Thyroid gland (tissue), 4 donors: ENCODE measurements at regions not wholly inside any gene's neighbourhood (a gene's known extent, or its start where the extent isn't known, plus 50 kb on each side); places are given as distances from the start of the nearest gene placed in this dataset.

Experiments used
- DNase-seq, 2 donors: peaks; one replicate each; pipeline ENCODE4 v3.0.0-alpha.2; 2019
- H3K27ac ChIP-seq, 3 donors: fragments of 200-600 bp; sonication (generic); 1 replicate in 2 of 3; 2 replicates in 1 of 3; pipeline ENCODE4 v1.5.1; 2016 to 2019; ENCODE audit warnings: mild to moderate bottlenecking in 1 of 3, moderate library complexity in 1 of 3
- H3K27me3 ChIP-seq: fragments of 200-600 bp; sonication (generic); one replicate; pipeline ENCODE4 v1.5.1; 2019
- H3K36me3 ChIP-seq, 2 donors: fragments of 200-600 bp; sonication (generic); one replicate each; pipeline ENCODE4 v1.5.1; 2016 to 2019
- H3K4me1 ChIP-seq, 2 donors: fragments of 200-600 bp; sonication (generic); one replicate each; pipeline ENCODE4 v1.5.1; 2017 to 2019
- H3K4me3 ChIP-seq, 3 donors: fragments of 200-600 bp; sonication (generic); replicated peaks in 1 of 3; 1 replicate in 2 of 3; 2 replicates in 1 of 3; pipeline ENCODE4 v1.5.1; 2016; ENCODE audit warnings: mild to moderate bottlenecking in 1 of 3
- H3K9me3 ChIP-seq: fragments of 200-600 bp; sonication (generic); one replicate; pipeline ENCODE4 v1.5.1; 2017
- POLR2A ChIP-seq, 2 donors: fragments of 450-650 bp; IDR thresholded peaks; one replicate each; pipeline ENCODE4 v1.6.1; 2017; ENCODE audit warnings: antibody characterized with exemption in 2 of 2, mild to moderate bottlenecking in 2 of 2, moderate library complexity in 1 of 2
- WGBS, 2 donors: methylation state at CpG; one replicate each; pipeline ENCODE4 v1.1.5; 2017; 5-methylcytosine and 5-hydroxymethylcytosine counted together
- intact Hi-C: fragments of 100-400 bp; cut with DNase I; formaldehyde crosslinking; loops from one replicate; pipeline ENCODE4 v1.15.1; 2023
- TF ChIP-seq, protein P1 (sequence below), 6 experiments: fragments of 200-600 bp in 3 of 6; fragments of 450-650 bp in 3 of 6; sonication (generic) in 3 of 6; IDR thresholded peaks; one replicate each; pipeline ENCODE4 v1.5.1; 2016 to 2019; ENCODE audit warnings: antibody characterized with exemption in 6 of 6, mild to moderate bottlenecking in 2 of 6, inconsistent platforms in 1 of 6, moderate library complexity in 1 of 6

- Histone ChIP-seq H3K27me3 (no peaks in the 10 kb centered on the region), H3K4me1 (no peaks in the 10 kb centered on the region), H3K4me3 (no peak overlapping the region), H3K9me3 (no peaks in the 10 kb centered on the region), H3K27ac (no peak overlapping the region), H3K36me3 (no peaks in the 10 kb centered on the region)
- no peak for DNase-seq
- intact Hi-C loops: no loop called here
- no peak for TF ChIP-seq POLR2A (IDR thresholded peaks at IDR 0.05)
- TF ChIP-seq, protein P1, sequence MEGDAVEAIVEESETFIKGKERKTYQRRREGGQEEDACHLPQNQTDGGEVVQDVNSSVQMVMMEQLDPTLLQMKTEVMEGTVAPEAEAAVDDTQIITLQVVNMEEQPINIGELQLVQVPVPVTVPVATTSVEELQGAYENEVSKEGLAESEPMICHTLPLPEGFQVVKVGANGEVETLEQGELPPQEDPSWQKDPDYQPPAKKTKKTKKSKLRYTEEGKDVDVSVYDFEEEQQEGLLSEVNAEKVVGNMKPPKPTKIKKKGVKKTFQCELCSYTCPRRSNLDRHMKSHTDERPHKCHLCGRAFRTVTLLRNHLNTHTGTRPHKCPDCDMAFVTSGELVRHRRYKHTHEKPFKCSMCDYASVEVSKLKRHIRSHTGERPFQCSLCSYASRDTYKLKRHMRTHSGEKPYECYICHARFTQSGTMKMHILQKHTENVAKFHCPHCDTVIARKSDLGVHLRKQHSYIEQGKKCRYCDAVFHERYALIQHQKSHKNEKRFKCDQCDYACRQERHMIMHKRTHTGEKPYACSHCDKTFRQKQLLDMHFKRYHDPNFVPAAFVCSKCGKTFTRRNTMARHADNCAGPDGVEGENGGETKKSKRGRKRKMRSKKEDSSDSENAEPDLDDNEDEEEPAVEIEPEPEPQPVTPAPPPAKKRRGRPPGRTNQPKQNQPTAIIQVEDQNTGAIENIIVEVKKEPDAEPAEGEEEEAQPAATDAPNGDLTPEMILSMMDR (IDR thresholded peaks at IDR 0.05): no peak
These were observed 1898.4 kb upstream of the CELF4 start for GRCh38 chr18:39464006-39464405.

DNA sequence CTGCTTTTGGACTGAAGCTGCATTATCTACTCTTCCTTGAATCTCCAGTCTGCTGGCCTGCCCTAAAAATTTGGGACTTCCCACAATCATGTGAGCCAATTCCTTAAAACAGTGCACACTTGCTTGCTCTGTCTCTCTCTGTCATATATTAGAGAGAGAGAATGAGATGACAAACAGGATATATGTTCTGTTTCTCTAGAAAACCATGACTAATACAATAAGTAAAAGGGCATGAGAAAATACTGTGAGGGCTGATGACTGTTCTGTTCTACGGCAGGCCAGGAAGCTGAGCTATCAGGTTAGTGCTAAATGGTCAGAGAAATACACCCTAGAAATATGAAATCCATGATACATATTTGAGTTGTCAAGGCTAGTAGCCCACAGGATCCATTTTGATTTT, 1896.8 kb upstream of the CELF4 start:
- no peak for DNase-seq
- Histone ChIP-seq H3K4me3 (no peak overlapping the region), H3K27ac (no peak overlapping the region), H3K27me3 (no peaks in the 10 kb centered on the region), H3K4me1 (no peaks in the 10 kb centered on the region), H3K36me3 (no peaks in the 10 kb centered on the region), H3K9me3 (no peaks in the 10 kb centered on the region)
- WGBS, 2 donors: 82 to 87% methylated on average over 1 of the region's 1 CpG
- TF ChIP-seq, protein P1 (IDR thresholded peaks at IDR 0.05): no peak
- no peak for TF ChIP-seq POLR2A (IDR thresholded peaks at IDR 0.05)
- intact Hi-C loops: no loop called here

GRCh38 chr18:39460136-39460535, 1894.5 kb upstream of the CELF4 start:
- DNase-seq: no peak
- Histone ChIP-seq H3K4me1 (peaks cover under 1 to 6% of the 10 kb centered on the region in 2 donors), H3K4me3 (no peak overlapping the region), H3K9me3 (no peaks in the 10 kb centered on the region), H3K36me3 (no peaks in the 10 kb centered on the region), H3K27ac (no peak overlapping the region), H3K27me3 (no peaks in the 10 kb centered on the region)
- intact Hi-C loops: no loop called here
- TF ChIP-seq, protein P1 (IDR thresholded peaks at IDR 0.05): no peak
- no peak for TF ChIP-seq POLR2A (IDR thresholded peaks at IDR 0.05)

DNA sequence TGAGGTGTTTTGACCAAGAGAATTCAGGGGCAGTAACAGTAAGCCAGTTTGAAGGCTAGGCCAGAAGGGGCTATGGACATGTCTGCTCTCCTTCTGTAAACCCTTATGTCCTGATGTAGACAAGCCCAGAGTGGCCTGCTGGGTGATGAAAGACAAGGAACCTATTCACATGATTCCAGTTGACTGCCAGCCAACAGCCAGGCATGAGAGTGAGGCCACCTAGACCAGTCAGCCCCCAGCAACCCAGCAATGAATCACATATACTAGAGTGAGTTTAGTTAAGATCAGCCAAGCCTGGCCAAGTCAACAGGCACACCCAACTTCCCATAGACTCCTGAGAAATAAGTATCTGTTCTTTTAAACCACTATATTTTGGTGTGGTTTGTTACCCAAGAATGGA, 1889.7 kb upstream of the CELF4 start:
- DNase-seq: peak; percentile 76 to 80
- Histone ChIP-seq H3K9me3 (no peaks in the 10 kb centered on the region), H3K27me3 (no peaks in the 10 kb centered on the region), H3K4me3 (no peak overlapping the region), H3K4me1 (peaks cover 3 to 9% of the 10 kb centered on the region in 2 donors), H3K27ac (peak overlapping the region in 2 of 3 donors; percentile 1 to 8), H3K36me3 (no peaks in the 10 kb centered on the region)
- TF ChIP-seq POLR2A (IDR thresholded peaks at IDR 0.05): no peak
- TF ChIP-seq, protein P1 (IDR thresholded peaks at IDR 0.05): no peak
- intact Hi-C loops: no loop called here

- Histone ChIP-seq H3K27me3 (no peaks in the 10 kb centered on the region), H3K4me3 (no peak overlapping the region), H3K4me1 (peaks cover 3 to 9% of the 10 kb centered on the region in 2 donors), H3K36me3 (no peaks in the 10 kb centered on the region), H3K9me3 (no peaks in the 10 kb centered on the region), H3K27ac (peak overlapping the region in 1 of 3 donors; percentile 1)
- TF ChIP-seq POLR2A (IDR thresholded peaks at IDR 0.05): no peak
- TF ChIP-seq, protein P1 (IDR thresholded peaks at IDR 0.05): no peak
- intact Hi-C loops: no loop called here
- 77 to 85% methylated on average over 1 of the region's 1 CpG for WGBS, 2 donors
- no peak for DNase-seq
These were observed 1889.3 kb upstream of the CELF4 start for GRCh38 chr18:39454866-39455265.
